ENCODE measurements at regions not wholly inside any gene's neighbourhood (a gene's known extent, or its start where the extent isn't known, plus 50 kb on each side); places are given as distances from the start of the nearest gene placed in this dataset.

DNA sequence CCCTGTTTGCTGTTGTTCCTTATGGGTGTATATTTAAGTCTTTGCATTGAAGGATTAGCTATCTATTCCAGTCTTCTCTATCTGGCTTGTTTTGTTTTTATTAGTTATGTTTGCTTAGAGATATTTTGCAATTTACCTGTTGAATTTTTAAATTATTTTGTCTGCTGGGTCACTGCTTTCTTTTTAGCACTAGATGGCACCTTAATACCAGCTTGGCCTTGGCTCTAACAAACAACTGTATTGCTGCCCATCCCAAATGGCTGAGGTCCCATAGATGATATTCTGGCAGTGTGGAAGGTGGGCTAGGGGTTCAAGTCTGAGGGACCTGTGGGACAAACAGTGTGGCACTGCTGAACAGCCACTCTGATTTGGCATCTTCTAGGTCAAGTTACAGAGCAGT is 144.0 kb upstream of the FBXO33 start:
- H3K4me1 Mint-ChIP-seq: no peaks in the 10 kb centered on the region
- no peak for DNase-seq (ENCODE audit: low read depth, low spot score)
- no peaks in the 10 kb centered on the region for H3K36me3 Mint-ChIP-seq (ENCODE audit: low read depth)
- TF ChIP-seq, protein P1, sequence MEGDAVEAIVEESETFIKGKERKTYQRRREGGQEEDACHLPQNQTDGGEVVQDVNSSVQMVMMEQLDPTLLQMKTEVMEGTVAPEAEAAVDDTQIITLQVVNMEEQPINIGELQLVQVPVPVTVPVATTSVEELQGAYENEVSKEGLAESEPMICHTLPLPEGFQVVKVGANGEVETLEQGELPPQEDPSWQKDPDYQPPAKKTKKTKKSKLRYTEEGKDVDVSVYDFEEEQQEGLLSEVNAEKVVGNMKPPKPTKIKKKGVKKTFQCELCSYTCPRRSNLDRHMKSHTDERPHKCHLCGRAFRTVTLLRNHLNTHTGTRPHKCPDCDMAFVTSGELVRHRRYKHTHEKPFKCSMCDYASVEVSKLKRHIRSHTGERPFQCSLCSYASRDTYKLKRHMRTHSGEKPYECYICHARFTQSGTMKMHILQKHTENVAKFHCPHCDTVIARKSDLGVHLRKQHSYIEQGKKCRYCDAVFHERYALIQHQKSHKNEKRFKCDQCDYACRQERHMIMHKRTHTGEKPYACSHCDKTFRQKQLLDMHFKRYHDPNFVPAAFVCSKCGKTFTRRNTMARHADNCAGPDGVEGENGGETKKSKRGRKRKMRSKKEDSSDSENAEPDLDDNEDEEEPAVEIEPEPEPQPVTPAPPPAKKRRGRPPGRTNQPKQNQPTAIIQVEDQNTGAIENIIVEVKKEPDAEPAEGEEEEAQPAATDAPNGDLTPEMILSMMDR (conservative IDR thresholded peaks at IDR 0.05): no peak
- no peaks in the 10 kb centered on the region for H3K27me3 Mint-ChIP-seq (ENCODE audit: low read depth)
- no peak overlapping the region for H3K4me3 Mint-ChIP-seq
- H3K9me3 Mint-ChIP-seq: peaks cover 4% of the 10 kb centered on the region
- no peak overlapping the region for H3K27ac Mint-ChIP-seq (ENCODE audit: unreplicated experiment)

DNA sequence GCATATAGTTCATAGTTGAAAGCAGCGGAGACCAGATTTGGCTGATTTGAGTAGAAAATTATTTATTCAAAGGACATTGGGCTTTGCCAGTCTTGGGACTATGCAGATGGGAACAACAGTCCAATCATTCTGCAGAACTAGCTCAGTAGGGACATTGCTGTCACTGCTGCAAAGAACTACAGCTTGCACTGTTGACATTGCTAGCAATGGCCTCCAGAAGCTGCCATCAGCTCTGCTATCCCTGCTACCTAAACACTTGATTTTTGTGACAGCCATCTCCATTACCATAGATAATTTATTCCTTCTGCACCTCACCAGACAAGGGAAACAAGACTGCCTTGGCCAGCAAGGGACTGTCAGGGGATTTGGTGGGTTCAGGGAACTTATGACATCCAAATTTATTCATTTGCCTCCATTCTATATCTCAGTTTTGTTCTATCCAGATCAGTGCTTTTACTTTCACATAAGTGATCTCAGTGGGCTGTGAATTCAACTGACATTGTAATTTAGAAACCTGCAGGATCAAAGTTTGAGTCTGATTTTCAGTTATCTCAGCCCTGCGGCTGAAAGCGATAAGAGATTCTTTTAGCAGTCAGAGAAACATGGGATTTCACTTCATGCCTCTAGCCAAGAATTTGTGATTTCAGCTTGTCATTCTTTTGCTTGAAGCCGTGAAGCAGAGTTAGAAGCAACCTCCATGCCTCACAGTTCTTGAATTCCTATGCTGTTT is 136.7 kb upstream of the FBXO33 start:
- DNase-seq (ENCODE audit: low read depth, low spot score): no peak
- H3K27ac Mint-ChIP-seq (ENCODE audit: unreplicated experiment): no peak overlapping the region
- TF ChIP-seq, protein P1 (conservative IDR thresholded peaks at IDR 0.05): no peak
- H3K4me3 Mint-ChIP-seq: no peak overlapping the region
- peaks cover 4% of the 10 kb centered on the region for H3K9me3 Mint-ChIP-seq
- H3K36me3 Mint-ChIP-seq (ENCODE audit: low read depth): no peaks in the 10 kb centered on the region
- no peaks in the 10 kb centered on the region for H3K27me3 Mint-ChIP-seq (ENCODE audit: low read depth)
- no peaks in the 10 kb centered on the region for H3K4me1 Mint-ChIP-seq

DNA sequence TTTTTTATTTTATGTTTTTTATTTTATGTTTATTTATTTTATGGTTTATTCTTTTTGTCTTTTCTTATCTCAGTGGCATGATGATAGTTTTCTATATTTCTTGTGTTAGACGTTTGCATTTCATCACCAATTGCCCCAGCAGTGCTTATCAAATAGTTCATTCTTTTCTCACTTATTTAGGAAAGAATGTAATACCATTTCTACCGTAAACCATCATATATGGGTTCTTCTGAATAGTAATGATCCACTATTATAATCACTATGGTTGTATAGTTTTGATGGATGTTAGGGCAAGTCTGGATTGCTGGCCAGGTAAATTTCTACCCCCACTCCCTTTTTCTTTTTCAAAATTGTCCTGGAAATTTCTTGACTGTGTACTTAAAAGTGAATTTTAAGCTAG is 134.6 kb upstream of the FBXO33 start:
- no peaks in the 10 kb centered on the region for H3K27me3 Mint-ChIP-seq (ENCODE audit: low read depth)
- H3K27ac Mint-ChIP-seq (ENCODE audit: unreplicated experiment): no peak overlapping the region
- no peak overlapping the region for H3K4me3 Mint-ChIP-seq
- H3K36me3 Mint-ChIP-seq (ENCODE audit: low read depth): no peaks in the 10 kb centered on the region
- H3K9me3 Mint-ChIP-seq: no peaks in the 10 kb centered on the region
- DNase-seq (ENCODE audit: low read depth, low spot score): no peak
- no peaks in the 10 kb centered on the region for H3K4me1 Mint-ChIP-seq
- TF ChIP-seq, protein P1 (conservative IDR thresholded peaks at IDR 0.05): no peak

DNA sequence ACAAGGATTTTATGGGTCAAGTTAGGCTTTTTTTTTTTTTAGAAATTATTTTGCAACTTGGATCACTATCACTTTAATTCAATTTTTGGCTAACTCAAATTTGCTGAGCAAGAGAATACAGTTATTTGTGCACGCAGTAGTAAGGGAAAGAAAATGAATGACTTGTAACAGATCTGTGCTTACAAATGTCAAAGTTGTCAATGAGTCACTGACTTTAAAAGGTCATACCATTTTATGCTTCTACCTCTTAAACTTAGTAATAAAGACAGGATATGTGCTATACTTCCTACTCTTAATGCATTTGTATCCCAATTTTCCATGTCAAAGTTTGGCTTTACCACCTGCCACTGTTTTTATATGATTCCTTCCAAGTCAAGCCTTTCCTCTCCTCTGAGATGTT is 131.1 kb upstream of the FBXO33 start:
- H3K4me3 Mint-ChIP-seq: no peak overlapping the region
- H3K36me3 Mint-ChIP-seq (ENCODE audit: low read depth): peaks cover 7% of the 10 kb centered on the region
- H3K9me3 Mint-ChIP-seq: peaks cover 12% of the 10 kb centered on the region
- TF ChIP-seq, protein P1 (conservative IDR thresholded peaks at IDR 0.05): no peak
- no peak overlapping the region for H3K27ac Mint-ChIP-seq (ENCODE audit: unreplicated experiment)
- H3K27me3 Mint-ChIP-seq (ENCODE audit: low read depth): no peaks in the 10 kb centered on the region
- no peaks in the 10 kb centered on the region for H3K4me1 Mint-ChIP-seq
- no peak for DNase-seq (ENCODE audit: low read depth, low spot score)

DNA sequence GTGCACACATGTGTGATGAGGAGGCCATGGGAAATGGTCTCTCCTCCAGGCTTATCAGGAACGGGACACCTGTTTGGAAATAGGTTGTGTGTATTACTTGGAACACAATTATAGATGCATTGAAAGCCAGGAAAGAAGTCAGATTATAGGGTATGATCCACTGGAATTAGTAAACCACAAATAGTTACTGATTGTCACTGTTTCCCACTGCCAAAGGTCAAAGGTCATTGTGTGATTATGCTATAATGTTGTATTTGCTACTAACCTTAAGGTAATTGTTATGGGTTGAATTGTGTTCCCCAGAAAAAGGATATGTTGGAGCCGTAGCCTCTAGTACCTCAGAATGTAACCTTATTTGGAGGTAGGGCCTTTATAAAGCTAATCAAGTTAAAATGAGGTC is 129.9 kb upstream of the FBXO33 start:
- Mint-ChIP-seq H3K4me3 (no peak overlapping the region), H3K27ac (ENCODE audit: unreplicated experiment) (no peak overlapping the region), H3K9me3 (peaks cover 12% of the 10 kb centered on the region), H3K27me3 (ENCODE audit: low read depth) (no peaks in the 10 kb centered on the region), H3K4me1 (no peaks in the 10 kb centered on the region), H3K36me3 (ENCODE audit: low read depth) (peaks cover 7% of the 10 kb centered on the region)
- no peak for DNase-seq (ENCODE audit: low read depth, low spot score)
- TF ChIP-seq, protein P1 (conservative IDR thresholded peaks at IDR 0.05): no peak

All from neural crest cell (in vitro differentiated cells).